ENCODE measurements at regions not wholly inside any gene's neighbourhood (a gene's known extent, or its start where the extent isn't known, plus 50 kb on each side); places are given as distances from the start of the nearest gene placed in this dataset.

- TF ChIP-seq POLR2A (IDR thresholded peaks at IDR 0.05; ENCODE audit: extremely low read depth, insufficient read length), result no peak
- TF ChIP-seq CTCF (IDR thresholded peaks at IDR 0.05; ENCODE audit: low read depth, low read length), result no peak
- TF ChIP-seq MYC (IDR thresholded peaks at IDR 0.05; ENCODE audit: low read depth, low read length), result no peak
Observed at GRCh38 chr2:121140734-121141133, 144.3 kb downstream of the TFCP2L1 start.

All from NB4 (cell line).